ENCODE measurements at regions not wholly inside any gene's neighbourhood (a gene's known extent, or its start where the extent isn't known, plus 50 kb on each side); places are given as distances from the start of the nearest gene placed in this dataset.

GRCh38 chr15:77698481-77698880 lies 65.8 kb upstream of the LINGO1 start:
- no peak for DNase-seq

DNA sequence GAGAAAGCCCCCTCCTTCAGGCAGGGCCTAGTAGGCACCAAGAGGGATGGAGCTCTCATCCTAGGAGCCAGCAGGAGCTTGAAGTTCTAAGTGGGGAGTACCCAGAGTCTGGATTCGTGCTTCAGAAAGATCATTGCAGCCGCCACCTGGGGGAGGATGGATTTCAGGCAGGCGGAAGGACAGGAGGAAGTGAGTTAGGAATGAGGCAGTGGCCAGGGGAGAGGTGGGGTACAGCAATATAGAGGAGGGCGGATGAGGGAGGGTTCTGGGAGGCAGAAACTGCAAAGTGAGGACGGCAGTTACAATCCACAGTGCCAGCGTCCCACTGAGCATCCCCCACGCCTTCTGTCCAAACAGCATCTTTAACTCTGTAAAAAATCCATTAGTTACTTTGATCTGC lies 65.2 kb upstream of the LINGO1 start:
- no peak for DNase-seq

GRCh38 chr15:77696871-77697270 lies 64.2 kb upstream of the LINGO1 start:
- DNase-seq, result no peak

DNA sequence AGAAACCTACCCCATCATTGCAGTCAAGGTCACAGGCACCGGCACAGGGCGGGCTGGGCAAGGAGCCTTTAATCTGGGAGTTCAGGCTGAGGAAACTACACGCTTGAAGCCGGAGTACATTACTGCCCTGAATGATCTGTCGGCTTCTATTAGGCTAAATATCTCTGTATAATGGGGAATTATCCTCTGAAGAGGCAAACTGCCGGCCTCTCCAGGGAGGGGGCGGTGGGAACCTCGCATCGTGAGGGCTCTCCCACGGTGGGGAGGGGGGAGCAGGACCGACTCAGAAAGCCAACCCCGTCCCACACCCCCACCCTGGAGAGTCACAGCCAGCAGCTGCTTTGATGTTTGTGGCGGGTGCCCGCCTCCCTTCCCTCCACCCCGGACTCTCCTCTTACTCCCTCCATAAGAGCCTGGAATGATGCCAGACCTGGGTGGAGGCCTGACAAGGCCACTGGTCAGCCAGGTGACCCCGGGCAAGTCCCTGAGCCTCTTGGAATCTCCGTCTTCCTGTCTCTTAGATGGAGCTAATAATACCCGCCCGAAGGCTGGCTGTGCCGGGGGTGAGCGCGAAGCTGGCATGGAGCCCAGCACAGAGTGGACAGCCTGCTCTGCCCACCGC lies 63.4 kb upstream of the LINGO1 start:
- no peak for DNase-seq

- no peak for DNase-seq
Measured at GRCh38 chr15:77695548-77695947, 62.8 kb upstream of the LINGO1 start.

- DNase-seq, result no peak
Measured at GRCh38 chr15:77693576-77693975, 60.9 kb upstream of the LINGO1 start.

DNA sequence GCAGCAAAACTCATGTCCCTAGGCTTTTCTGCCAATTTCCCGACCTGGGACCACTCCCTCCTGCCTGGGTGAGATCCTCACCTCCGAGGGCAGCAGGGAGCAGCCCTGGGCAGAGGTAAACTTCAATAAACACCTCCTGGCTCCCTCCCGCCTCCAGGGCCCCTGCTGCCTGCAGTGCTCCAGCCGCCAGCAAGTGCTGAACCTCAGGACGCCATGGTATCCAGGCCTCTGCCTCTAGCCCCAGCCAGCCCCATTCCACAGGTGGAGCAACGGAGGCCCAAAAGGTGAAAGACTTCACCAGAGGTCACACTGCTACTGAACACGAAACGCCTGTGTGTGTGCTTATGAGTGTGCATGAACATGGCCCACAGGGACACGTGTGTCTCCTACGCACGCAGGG lies 59.9 kb upstream of the LINGO1 start:
- no peak for DNase-seq

DNA sequence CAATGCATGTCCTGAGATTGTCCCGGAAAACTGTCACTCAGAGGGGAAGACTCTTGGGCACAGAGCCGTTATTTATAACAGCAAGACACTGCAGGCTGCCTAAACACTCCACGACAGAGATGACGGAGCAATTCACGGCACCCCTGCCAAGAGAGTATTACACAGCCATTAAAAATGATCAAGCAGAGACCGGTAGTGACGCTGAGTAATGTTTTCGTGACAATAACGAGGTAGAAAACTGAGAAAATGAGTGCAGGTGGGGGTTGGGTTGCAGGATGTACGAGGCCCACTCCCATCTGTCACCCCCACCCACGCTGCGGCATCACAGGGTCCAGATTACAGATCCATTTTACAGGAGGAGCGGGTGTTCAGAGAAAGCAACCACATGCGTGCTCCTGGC lies 58.9 kb upstream of the LINGO1 start:
- DNase-seq, result no peak

- no peak for DNase-seq
Measured at GRCh38 chr15:77689821-77690220, 57.1 kb upstream of the LINGO1 start.

DNA sequence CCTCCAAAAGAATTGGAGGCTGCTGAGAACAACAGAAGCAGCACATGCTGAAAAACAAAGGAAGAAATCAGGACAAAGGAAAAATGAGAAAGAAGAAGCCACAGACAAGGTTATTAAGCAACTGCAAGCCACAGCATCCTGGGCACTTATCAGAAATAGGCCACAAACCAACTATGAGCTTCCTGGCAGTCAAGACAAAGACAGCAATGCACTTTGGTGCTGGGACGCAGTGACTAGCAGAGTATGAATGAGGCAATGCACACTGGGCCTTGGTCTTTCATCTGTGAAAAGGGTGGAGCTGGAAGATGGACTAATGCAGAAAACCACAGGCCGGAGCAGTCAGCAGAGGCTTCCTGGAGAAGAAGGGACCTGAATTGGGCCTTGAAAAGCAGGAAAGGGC lies 56.0 kb upstream of the LINGO1 start:
- DNase-seq, result no peak

GRCh38 chr15:77688266-77688665 lies 55.6 kb upstream of the LINGO1 start:
- no peak for DNase-seq

- DNase-seq, result no peak
Measured at GRCh38 chr15:77685082-77685815, 52.5 kb upstream of the LINGO1 start.

DNA sequence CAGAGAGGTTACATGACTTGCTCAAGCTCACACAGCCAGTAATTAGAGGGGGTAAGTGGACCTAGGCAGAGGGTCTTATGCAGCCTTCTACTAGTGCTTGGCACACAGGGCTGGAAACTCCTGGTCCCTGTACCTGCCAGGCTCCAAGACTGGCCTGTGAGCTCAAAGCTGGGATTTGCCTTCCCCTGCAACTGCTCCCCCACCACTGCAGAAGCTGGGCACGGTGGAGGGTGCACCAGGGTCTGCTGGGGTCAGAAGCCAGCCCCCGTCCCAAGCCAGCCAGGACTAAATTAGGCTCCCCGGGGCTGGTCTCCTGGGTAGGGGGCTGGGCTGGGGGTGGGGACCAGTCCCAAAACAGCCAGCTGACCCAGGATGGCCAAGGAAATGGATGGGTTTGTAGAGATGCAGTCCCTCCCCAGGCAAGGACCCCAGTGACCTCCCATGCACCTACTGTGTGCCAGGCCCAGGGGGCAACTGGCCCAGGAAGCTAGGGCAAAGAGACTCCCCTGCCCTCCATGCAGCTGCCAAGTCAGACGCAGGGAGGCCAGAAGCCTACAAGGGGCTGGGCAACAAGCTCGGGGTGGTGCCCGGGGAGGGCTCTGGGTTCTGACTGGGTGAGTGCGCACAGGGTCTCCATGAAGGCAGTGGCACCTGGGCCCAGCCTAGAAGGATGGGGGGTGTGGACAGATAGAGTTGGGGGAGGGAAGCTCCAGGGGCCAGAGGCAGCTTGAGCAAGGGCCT lies 51.8 kb upstream of the LINGO1 start:
- DNase-seq, result no peak

GRCh38 chr15:77682564-77682963 lies 49.9 kb upstream of the LINGO1 start:
- no peak for DNase-seq
